SK-N-SH (cell line): ENCODE measurements at regions not wholly inside any gene's neighbourhood (a gene's known extent, or its start where the extent isn't known, plus 50 kb on each side); places are given as distances from the start of the nearest gene placed in this dataset.

ENCODE experiments used
- CTCF ChIA-PET: fragments of 300-600, 350-600 bp; formaldehyde crosslinking; extraction: SDS; loops from one replicate; lab custom pipeline; 2021; lab: Yijun Ruan, JAX
- POLR2A ChIA-PET: fragments of 350-600 bp; sonication (Branson Sonifier 250); formaldehyde crosslinking; extraction: SDS; loops from one replicate; lab custom pipeline; 2020; ENCODE audit warnings: antibody characterized with exemption, inconsistent platforms; lab: Yijun Ruan, JAX
- DNase-seq: peaks from one replicate; pipeline ENCODE4 v3.0.0; 2012
- H2AFZ ChIP-seq: fragments of 200-600 bp; sonication (generic); 2 replicates; pipeline ENCODE4 v1.8.1; 2016; ENCODE audit warnings: antibody characterized with exemption, mild to moderate bottlenecking, low read depth
- H3F3A ChIP-seq: fragments of 200-600 bp; sonication (generic); replicated peaks from 2 replicates; pipeline ENCODE3; 2016; ENCODE audit warnings: antibody characterized with exemption, mild to moderate bottlenecking; ENCODE audit not compliant: insufficient read depth
- H3K27ac ChIP-seq, 2 experiments: fragments of 200-500 bp in 1 of 2; fragments of 200-600 bp in 1 of 2; sonication (Bioruptor generic) in 1 of 2; sonication (generic), shearing (Covaris generic) in 1 of 2; 2 replicates each; pipeline versions ENCODE4 v1.5.1 to v1.6.1; 2014 to 2016; ENCODE audit warnings: low read depth in 2 of 2, inconsistent platforms in 1 of 2, low read length in 1 of 2, mild to moderate bottlenecking in 1 of 2, mixed read lengths in 1 of 2
- H3K27me3 ChIP-seq: fragments of 200-600 bp; sonication (generic), shearing (Covaris generic); 2 replicates; pipeline ENCODE4 v1.6.1; 2016; ENCODE audit warnings: mixed run types; ENCODE audit not compliant: insufficient read depth
- H3K36me3 ChIP-seq, 2 experiments: fragments of 200-500 bp in 1 of 2; fragments of 200-600 bp in 1 of 2; sonication (Bioruptor generic) in 1 of 2; sonication (generic) in 1 of 2; replicated peaks in 1 of 2; 2 replicates each; pipeline versions ENCODE3 to v1.5.1; 2014 to 2016; ENCODE audit warnings: low read length in 1 of 2, mild to moderate bottlenecking in 1 of 2; ENCODE audit not compliant: insufficient read depth in 2 of 2, control insufficient read depth in 1 of 2
- H3K4me1 ChIP-seq, 2 experiments: fragments of 200-500 bp in 1 of 2; fragments of 200-600 bp in 1 of 2; sonication (Bioruptor generic) in 1 of 2; sonication (generic), shearing (Covaris generic) in 1 of 2; 2 replicates each; pipeline versions ENCODE4 v1.5.1 to v1.6.1; 2014 to 2016; ENCODE audit warnings: low read depth in 1 of 2, low read length in 1 of 2, mixed run types in 1 of 2; ENCODE audit not compliant: insufficient read depth in 2 of 2, control insufficient read depth in 1 of 2
- H3K4me2 ChIP-seq: fragments of 200-600 bp; sonication (generic), shearing (Covaris generic); 2 replicates; pipeline ENCODE4 v1.6.1; 2017; ENCODE audit warnings: mixed run types
- H3K4me3 ChIP-seq, 2 experiments: fragments of 200-500 bp in 1 of 2; fragments of 200-600 bp in 1 of 2; sonication (Bioruptor generic) in 1 of 2; sonication (generic), shearing (Covaris generic) in 1 of 2; 2 replicates each; pipeline versions ENCODE4 v1.5.1 to v1.8.1; 2014 to 2016; ENCODE audit warnings: low read depth in 2 of 2, inconsistent platforms in 1 of 2, low read length in 1 of 2, mild to moderate bottlenecking in 1 of 2, mixed read lengths in 1 of 2, moderate library complexity in 1 of 2
- H3K79me2 ChIP-seq: fragments of 200-600 bp; sonication (generic); 2 replicates; pipeline ENCODE4 v1.8.1; 2017; ENCODE audit warnings: mild to moderate bottlenecking; ENCODE audit not compliant: insufficient read depth
- H3K9ac ChIP-seq: fragments of 200-600 bp; sonication (generic); 2 replicates; pipeline ENCODE4 v1.6.1; 2017; ENCODE audit warnings: mixed run types
- H3K9me2 ChIP-seq: fragments of 200-600 bp; sonication (generic); 2 replicates; pipeline ENCODE4 v1.6.1; 2017; ENCODE audit warnings: mixed run types
- H3K9me3 ChIP-seq: fragments of 200-600 bp; sonication (generic); 2 replicates; pipeline ENCODE4 v1.6.1; 2017; ENCODE audit warnings: mixed run types, mild to moderate bottlenecking, moderate library complexity
- H4K20me1 ChIP-seq: fragments of 200-600 bp; sonication (generic); 2 replicates; pipeline ENCODE4 v1.6.1; 2017; ENCODE audit warnings: mild to moderate bottlenecking, mixed run types; ENCODE audit not compliant: insufficient read depth
- CHD2 ChIP-seq: fragments of 150-350 bp; IDR thresholded peaks from 2 replicates; pipeline ENCODE4 v1.6.1; 2018; ENCODE audit warnings: low read length; ENCODE audit not compliant: partially characterized antibody
- EP300 ChIP-seq, 2 experiments: IDR thresholded peaks; 2 replicates each; pipeline versions ENCODE4 v1.4.0 to v1.6.1; 2012; ENCODE audit warnings: borderline replicate concordance in 1 of 2, low read depth in 1 of 2, low read length in 1 of 2
- JUND ChIP-seq: IDR thresholded peaks from 2 replicates; pipeline ENCODE4 v1.4.0; 2012
- MAX ChIP-seq: IDR thresholded peaks from 2 replicates; pipeline ENCODE4 v1.4.0; 2012; ENCODE audit warnings: low read depth
- MEF2A ChIP-seq: IDR thresholded peaks from 2 replicates; pipeline ENCODE4 v1.4.0; 2012; ENCODE audit warnings: low read depth, borderline replicate concordance
- MXI1 ChIP-seq: IDR thresholded peaks from 2 replicates; pipeline ENCODE4 v1.6.1; 2012; ENCODE audit warnings: mild to moderate bottlenecking, low read depth, low read length, improper control_type of control experiment
- NRF1 ChIP-seq: IDR thresholded peaks from 2 replicates; pipeline ENCODE4 v1.6.1; 2012; ENCODE audit warnings: low read depth, mild to moderate bottlenecking, low read length
- RAD21 ChIP-seq: IDR thresholded peaks from 2 replicates; pipeline ENCODE4 v1.6.1; 2012; ENCODE audit warnings: mild to moderate bottlenecking, low read length
- RCOR1 ChIP-seq: fragments of 150-350 bp; IDR thresholded peaks from 2 replicates; pipeline ENCODE4 v1.6.1; 2017; ENCODE audit warnings: antibody characterized with exemption, low read length
- RFX5 ChIP-seq: IDR thresholded peaks from 2 replicates; pipeline ENCODE4 v1.6.1; 2012; ENCODE audit warnings: mild to moderate bottlenecking, improper control_type of control experiment, low read length
- SIN3A ChIP-seq: IDR thresholded peaks from 2 replicates; pipeline ENCODE4 v1.6.1; 2012; ENCODE audit warnings: low read depth, mild to moderate bottlenecking, low read length, moderate library complexity, borderline replicate concordance
- TAF1 ChIP-seq: IDR thresholded peaks from 2 replicates; pipeline ENCODE4 v1.6.1; 2012; ENCODE audit warnings: low read depth, mild to moderate bottlenecking, low read length, moderate library complexity, borderline replicate concordance
- TEAD4 ChIP-seq: IDR thresholded peaks from 2 replicates; pipeline ENCODE4 v1.4.0; 2012; ENCODE audit warnings: mild to moderate bottlenecking, borderline replicate concordance; ENCODE audit not compliant: insufficient read depth
- USF1 ChIP-seq: IDR thresholded peaks from 2 replicates; pipeline ENCODE4 v1.4.0; 2012; ENCODE audit warnings: low read depth, borderline replicate concordance
- YY1 ChIP-seq: IDR thresholded peaks from 2 replicates; pipeline ENCODE4 v1.4.0; 2012; ENCODE audit warnings: low read depth, mild to moderate bottlenecking
- WGBS: methylation state at CpG from one replicate; pipeline ENCODE4 v1.1.6; 2017; ENCODE audit warnings: low lambda C conversion rate; 5-methylcytosine and 5-hydroxymethylcytosine counted together
- TF ChIP-seq, protein P1 (sequence below): fragments of 200-600 bp; sonication (generic); IDR thresholded peaks from 2 replicates; pipeline ENCODE4 v1.6.1; 2017; ENCODE audit warnings: antibody characterized with exemption, mild to moderate bottlenecking, moderate library complexity
- TF ChIP-seq, protein P2 (sequence below): fragments of 150-350 bp; IDR thresholded peaks from 2 replicates; pipeline ENCODE4 v1.6.1; 2017; ENCODE audit warnings: antibody characterized with exemption, low read length, low read depth, borderline replicate concordance
- TF ChIP-seq, protein P3 (sequence below): fragments of 150-350 bp; IDR thresholded peaks from 2 replicates; pipeline ENCODE4 v1.6.1; 2016; ENCODE audit warnings: mild to moderate bottlenecking, low read depth, low read length

- WGBS, result 83% methylated on average over 2 of the region's 2 CpGs
- no peaks in the 10 kb centered on the region for H3K4me1 ChIP-seq
- H3K9ac ChIP-seq, result no peak overlapping the region
- no peaks in the 10 kb centered on the region for H3K79me2 ChIP-seq
- CTCF ChIA-PET, result interaction anchor here (0.9 to 2.5 kb wide), 8 partner anchors 18 to 834 kb away, joined by 3 to 10 read pairs (median 4); no protein-coding TSS in a partner anchor
- no peaks in the 10 kb centered on the region for H3K9me2 ChIP-seq
- no peaks in the 10 kb centered on the region for H3K27me3 ChIP-seq
- H3F3A ChIP-seq, result no peaks in the 10 kb centered on the region
- H2AFZ ChIP-seq, result no peak overlapping the region
- H3K36me3 ChIP-seq, result peaks cover 14 to 20% of the 10 kb centered on the region in 2 experiments
- H3K9me3 ChIP-seq, result no peaks in the 10 kb centered on the region
- no peak overlapping the region for H3K4me2 ChIP-seq
- no peak for TF ChIP-seq MAX
- no peak for TF ChIP-seq NRF1
- no peak for TF ChIP-seq JUND
- TF ChIP-seq, protein P1, sequence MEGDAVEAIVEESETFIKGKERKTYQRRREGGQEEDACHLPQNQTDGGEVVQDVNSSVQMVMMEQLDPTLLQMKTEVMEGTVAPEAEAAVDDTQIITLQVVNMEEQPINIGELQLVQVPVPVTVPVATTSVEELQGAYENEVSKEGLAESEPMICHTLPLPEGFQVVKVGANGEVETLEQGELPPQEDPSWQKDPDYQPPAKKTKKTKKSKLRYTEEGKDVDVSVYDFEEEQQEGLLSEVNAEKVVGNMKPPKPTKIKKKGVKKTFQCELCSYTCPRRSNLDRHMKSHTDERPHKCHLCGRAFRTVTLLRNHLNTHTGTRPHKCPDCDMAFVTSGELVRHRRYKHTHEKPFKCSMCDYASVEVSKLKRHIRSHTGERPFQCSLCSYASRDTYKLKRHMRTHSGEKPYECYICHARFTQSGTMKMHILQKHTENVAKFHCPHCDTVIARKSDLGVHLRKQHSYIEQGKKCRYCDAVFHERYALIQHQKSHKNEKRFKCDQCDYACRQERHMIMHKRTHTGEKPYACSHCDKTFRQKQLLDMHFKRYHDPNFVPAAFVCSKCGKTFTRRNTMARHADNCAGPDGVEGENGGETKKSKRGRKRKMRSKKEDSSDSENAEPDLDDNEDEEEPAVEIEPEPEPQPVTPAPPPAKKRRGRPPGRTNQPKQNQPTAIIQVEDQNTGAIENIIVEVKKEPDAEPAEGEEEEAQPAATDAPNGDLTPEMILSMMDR, result peak; percentile 29
- no peak for TF ChIP-seq SIN3A
- no peak for TF ChIP-seq USF1
- TF ChIP-seq RAD21, result 0 out of 2 replicates have a peak, but pooled peaks have one; percentile 4
- no peak for TF ChIP-seq EP300 (IDR thresholded peaks at IDR 0.05; ENCODE audit: borderline replicate concordance in 1 of 2, low read depth in 1 of 2, low read length in 1 of 2)
- no peak for TF ChIP-seq TAF1
- no peak for TF ChIP-seq CHD2
- TF ChIP-seq, protein P2, sequence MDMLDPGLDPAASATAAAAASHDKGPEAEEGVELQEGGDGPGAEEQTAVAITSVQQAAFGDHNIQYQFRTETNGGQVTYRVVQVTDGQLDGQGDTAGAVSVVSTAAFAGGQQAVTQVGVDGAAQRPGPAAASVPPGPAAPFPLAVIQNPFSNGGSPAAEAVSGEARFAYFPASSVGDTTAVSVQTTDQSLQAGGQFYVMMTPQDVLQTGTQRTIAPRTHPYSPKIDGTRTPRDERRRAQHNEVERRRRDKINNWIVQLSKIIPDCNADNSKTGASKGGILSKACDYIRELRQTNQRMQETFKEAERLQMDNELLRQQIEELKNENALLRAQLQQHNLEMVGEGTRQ, result no peak
- TF ChIP-seq, all 33 proteins: peak for 2
- Histone ChIP-seq H3K4me3 (no peak overlapping the region), H3K27ac (no peak overlapping the region), H4K20me1 (no peaks in the 10 kb centered on the region)
- POLR2A ChIA-PET, result no interaction called here
- DNase-seq, result no peak
Observed at GRCh38 chr3:124486324-124486723, 243.9 kb upstream of the UMPS start.

DNA sequence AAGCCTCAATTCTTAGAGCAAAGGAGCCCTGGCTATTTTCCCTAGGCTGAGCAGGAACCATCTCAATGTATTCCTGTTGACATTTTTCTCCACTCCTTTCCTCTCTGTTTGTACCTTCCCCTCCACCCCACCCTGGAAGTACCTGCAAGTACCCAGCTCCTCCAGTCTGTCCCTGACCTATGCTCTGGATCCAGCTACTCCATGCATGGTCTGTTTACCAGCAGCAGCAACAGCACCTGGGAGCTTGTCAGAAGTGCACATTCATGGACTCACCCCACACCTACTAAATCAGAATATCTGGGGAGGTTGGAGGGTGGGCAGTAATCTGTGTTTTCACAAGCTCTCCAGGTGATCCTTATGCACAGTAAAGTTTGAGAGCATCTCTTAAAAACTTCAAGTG, 240.7 kb upstream of the UMPS start:
- H3K4me2 ChIP-seq, result no peak overlapping the region
- ChIA-PET POLR2A (no interaction called here), CTCF (interaction anchor here (0.9 to 3.2 kb wide), 3 partner anchors 21 to 76 kb away, joined by 3 to 11 read pairs (median 4); no protein-coding TSS in a partner anchor)
- H2AFZ ChIP-seq, result no peak overlapping the region
- no peak overlapping the region for H3K9ac ChIP-seq
- H3K27ac ChIP-seq, result no peak overlapping the region
- no peaks in the 10 kb centered on the region for H3K9me3 ChIP-seq
- no peak for DNase-seq
- no peaks in the 10 kb centered on the region for H4K20me1 ChIP-seq
- H3K4me3 ChIP-seq, result no peak overlapping the region
- no peaks in the 10 kb centered on the region for H3K27me3 ChIP-seq
- peaks cover 5 to 12% of the 10 kb centered on the region in 2 experiments for H3K36me3 ChIP-seq
- no peaks in the 10 kb centered on the region for H3K4me1 ChIP-seq
- no peak for TF ChIP-seq RCOR1
- TF ChIP-seq RFX5, result no peak
- TF ChIP-seq TEAD4, result no peak
- no peak for TF ChIP-seq EP300 (IDR thresholded peaks at IDR 0.05; ENCODE audit: borderline replicate concordance in 1 of 2, low read depth in 1 of 2, low read length in 1 of 2)
- no peak for TF ChIP-seq MEF2A
- TF ChIP-seq USF1, result no peak
- no peak for TF ChIP-seq YY1
- TF ChIP-seq MXI1, result no peak
- TF ChIP-seq, protein P3, sequence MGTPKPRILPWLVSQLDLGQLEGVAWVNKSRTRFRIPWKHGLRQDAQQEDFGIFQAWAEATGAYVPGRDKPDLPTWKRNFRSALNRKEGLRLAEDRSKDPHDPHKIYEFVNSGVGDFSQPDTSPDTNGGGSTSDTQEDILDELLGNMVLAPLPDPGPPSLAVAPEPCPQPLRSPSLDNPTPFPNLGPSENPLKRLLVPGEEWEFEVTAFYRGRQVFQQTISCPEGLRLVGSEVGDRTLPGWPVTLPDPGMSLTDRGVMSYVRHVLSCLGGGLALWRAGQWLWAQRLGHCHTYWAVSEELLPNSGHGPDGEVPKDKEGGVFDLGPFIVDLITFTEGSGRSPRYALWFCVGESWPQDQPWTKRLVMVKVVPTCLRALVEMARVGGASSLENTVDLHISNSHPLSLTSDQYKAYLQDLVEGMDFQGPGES, result no peak
- no peaks in the 10 kb centered on the region for H3F3A ChIP-seq
- no peaks in the 10 kb centered on the region for H3K9me2 ChIP-seq
- H3K79me2 ChIP-seq, result no peaks in the 10 kb centered on the region
